GM19043 (cell line): ENCODE measurements at regions not wholly inside any gene's neighbourhood (a gene's known extent, or its start where the extent isn't known, plus 50 kb on each side); places are given as distances from the start of the nearest gene placed in this dataset.
"Not testable (repeated sequence)": the region's sequence is repeated elsewhere in the genome, so short reads cannot be mapped to it uniquely, and the experiment has no call there.

Experiments used
- ATAC-seq: cut with Tn5 transposase; IDR thresholded peaks from one replicate; pipeline ENCODE4 v1.9.1; 2021; ENCODE audit warnings: low read depth; ENCODE audit not compliant: unreplicated experiment

DNA sequence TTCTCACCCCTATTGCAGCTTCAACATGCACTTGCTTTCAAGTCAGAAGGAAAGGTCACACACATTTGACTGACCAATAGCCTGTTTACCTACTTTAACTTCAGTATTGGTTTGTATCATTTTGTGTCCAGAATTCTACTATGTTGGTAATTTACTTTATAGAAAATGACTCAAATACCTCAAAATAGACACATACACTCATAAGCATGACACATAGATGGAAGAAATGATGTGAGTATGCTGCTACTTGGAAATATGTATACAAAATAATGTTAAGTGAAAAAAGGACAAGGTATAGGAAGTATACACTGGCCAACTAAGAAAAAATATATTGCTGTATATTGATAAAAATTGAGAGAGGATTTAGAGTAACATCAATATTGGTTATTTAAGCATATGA, 98.8 kb upstream of the CASK start:
- ATAC-seq, result no peak

DNA sequence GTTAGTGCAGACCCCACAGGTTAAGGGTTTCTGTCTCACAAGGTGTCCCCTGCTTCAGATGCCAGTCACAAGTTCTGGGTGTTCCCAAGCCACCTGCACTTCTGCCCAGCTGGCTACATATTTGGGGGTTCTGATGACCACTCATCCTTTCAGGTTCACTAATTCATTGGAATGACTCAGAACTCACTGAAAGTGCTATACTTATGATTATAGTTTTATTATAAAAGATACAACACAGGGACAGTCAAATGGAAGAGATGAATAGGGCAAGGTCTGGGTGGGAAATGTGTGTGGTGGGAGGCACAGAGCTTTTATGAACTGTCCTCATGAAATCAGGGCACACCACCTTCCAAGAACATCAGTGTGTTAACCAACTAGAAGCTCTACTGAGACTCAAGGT, 97.7 kb upstream of the CASK start:
- ATAC-seq, result no peak

DNA sequence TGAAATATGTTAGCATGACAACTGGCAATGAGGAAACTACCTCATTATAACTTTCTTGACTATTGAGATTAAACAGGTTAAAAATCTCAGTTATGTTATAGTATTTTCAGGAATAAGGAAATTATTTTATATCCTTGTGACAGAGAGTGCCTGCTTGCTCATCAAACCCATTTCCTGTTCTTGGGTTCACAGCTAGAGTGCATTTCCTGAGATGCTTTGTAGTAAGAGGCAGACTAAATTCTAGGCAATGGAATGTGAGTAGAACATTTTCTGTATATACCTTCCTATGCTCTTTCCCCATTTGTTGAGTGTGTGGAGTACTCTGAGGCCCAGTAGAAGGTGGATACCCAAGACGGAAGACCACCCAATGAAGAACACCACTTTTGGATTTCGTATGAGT, 96.9 kb upstream of the CASK start:
- no peak for ATAC-seq

DNA sequence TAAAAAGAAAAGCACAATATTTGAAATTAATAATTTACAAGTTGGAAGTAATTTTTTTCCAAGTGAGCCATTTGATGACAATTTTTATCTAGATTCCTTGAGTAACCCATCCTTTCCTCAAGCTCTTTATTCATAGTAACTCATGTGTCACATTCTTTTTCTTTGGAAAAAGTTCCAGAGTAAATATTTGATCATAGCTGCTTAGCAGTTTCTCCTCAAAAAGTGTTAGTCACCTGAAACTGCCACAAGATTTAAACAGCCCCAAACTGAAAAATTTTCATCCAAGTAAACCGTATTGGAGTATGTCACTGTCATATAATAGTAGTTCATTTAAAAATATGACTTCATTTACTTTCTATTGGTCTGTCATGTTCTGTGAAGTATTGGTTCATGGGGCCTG, 94.6 kb upstream of the CASK start:
- ATAC-seq, result no peak

DNA sequence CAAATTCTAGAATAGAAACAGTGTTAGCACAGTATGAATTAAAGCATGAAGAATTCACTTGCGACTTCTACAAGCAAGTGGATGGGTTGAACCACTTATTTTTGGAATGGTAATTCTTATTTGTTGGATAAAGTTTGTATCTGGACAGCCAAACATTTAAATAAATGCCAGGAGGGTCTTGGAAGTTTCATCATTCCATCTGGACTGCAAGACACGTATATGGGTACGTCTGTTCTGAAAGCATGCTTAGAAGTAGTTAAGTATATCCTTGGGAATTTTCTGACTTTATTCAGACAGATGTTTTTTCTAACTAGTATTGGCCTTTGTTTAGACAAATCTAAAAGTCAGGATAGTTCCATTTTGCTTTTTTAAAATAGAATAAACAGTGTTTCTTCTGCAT, 77.5 kb upstream of the CASK start:
- ATAC-seq, result no peak

DNA sequence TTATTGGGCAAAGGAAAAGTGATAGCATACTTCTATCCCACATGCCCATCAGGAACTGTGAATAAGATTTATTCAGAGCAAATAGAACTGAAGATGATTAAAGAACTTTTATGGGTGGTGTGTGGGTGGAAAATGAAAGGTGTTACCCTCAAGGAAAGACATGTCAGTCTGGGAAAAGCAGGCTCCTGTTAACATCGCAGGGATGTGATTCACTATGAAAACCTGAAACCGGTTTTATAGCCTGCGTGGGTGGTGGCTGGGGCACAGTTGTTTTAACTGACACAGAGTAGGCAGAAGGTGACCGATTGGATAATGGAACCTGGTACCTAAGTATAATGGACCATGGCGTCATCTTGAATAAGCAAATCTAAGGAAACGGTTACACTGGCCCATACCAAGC, 61.3 kb upstream of the CASK start:
- ATAC-seq, result no peak

DNA sequence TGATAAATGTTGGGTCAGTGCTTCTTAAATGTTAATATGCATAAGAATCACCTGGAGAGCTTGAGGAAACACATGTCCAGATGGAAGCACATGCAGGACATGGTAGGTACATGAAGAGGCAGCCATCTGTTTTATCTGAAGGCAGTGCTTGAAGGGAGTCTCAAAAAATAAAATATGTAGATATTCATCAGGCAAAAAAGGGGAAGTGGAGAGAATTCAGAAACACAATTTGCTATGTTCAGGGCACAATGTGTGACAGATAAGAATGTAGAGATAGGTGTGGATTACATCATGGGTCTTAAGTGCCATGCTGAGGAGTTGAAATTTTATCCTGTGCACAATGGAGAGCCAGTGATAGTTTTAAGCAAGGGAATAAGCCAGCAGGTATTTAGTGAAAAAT, 59.6 kb upstream of the CASK start:
- ATAC-seq, result no peak

DNA sequence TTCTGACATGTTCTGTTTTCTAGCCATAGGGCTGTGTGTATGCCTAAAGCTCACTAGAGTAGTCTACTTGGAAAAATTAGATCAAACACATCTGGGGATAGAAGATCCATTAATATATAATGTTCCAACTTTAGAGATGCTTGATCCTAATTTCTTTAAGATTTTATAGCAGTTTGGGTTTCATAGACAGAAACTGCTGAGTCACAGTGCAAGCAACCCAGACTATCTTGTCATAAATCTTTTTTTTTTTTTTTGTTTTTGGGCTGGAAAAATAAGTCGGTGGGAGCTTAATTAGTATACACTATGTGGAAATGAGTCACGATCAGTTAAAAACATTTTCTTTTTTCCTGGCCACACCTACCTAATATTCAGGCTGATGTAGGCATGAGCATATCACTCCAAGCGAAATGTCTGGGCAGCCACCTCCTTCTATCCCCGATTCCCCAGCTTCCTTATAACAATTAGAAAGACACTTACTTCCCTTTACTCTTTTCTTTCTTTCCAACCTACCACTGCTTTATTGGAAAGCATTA, 58.2 kb upstream of the CASK start:
- ATAC-seq, result no peak

DNA sequence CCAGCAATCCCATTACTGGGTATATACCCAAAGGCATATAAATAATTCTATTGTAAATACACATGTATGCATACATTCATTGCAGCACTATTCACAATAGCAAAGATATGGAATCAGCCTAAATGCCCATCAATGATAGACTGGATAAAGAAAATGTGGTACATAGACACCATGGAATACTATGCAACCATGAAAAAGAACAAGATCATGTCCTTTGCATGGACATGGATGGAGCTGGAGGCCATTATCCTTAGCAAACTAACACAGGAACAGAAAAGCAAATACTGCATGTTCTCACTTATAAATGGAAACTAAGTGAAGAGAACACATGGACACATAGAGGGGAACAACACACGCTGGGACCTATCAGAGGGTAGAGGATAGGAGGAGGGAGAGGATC, 51.3 kb upstream of the CASK start:
- not testable (repeated sequence) for ATAC-seq

DNA sequence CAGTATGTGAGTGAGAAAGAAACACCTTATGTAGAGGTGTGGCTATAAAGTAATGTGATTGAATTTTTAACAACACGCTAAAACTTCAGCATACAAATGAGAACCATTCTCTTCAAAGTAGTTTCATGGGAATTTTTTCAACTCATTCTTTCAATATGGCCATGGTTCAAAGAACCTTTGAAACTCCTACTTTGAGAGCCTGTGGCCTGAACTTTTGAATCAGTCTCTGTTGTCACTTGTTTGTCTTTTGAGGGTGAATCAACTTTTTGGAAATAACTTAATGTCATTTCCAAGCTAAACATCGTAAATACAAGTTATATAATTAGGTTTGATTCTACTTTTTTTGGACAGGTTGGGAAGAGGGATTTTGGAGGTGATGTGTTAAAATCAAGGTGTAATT, 49.9 kb upstream of the CASK start:
- no peak for ATAC-seq
